ENCODE measurements at regions not wholly inside any gene's neighbourhood (a gene's known extent, or its start where the extent isn't known, plus 50 kb on each side); places are given as distances from the start of the nearest gene placed in this dataset.

DNA sequence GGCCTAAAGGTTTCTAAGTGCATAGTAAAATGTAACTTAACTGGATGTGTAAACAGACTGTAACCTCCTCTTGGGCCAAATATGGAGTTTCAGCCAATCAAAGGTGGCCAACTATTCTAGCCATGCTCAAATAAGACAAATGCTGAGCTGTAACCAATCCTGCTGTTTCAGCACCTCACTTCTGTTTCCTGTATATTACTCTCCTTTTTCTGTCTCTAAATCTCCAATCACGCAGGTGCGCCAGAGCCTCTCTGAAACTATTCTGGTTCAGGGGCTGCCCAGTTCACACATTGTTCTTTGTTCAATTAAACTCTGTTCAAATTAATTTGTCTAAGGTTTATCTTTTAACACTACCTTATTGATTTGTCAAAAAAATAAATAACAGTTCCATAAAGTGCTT is 532.7 kb upstream of the DCC start:
- no peak for DNase-seq (ENCODE audit: low read depth in 2 of 2, low spot score in 1 of 2)

DNA sequence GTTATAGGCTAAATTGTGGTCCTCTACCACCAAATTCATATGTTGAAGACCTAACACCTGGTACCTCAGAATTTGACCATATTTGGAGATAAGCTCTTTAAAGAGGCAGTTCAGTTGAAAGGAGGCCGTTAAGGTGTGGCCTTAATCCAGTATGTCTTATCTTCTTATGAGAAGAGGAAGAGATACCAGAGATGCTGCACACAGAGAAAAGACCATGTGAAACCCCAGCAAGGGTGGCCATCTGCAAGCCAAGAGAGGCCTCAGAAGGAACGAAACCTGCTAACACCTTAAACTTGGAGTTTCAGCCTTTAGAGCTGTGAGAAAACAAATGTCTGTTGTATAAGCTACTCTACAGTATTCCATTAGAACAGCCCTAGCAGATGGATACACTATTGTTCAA is 528.1 kb upstream of the DCC start:
- DNase-seq (ENCODE audit: low read depth in 2 of 2, low spot score in 1 of 2), result no peak

DNA sequence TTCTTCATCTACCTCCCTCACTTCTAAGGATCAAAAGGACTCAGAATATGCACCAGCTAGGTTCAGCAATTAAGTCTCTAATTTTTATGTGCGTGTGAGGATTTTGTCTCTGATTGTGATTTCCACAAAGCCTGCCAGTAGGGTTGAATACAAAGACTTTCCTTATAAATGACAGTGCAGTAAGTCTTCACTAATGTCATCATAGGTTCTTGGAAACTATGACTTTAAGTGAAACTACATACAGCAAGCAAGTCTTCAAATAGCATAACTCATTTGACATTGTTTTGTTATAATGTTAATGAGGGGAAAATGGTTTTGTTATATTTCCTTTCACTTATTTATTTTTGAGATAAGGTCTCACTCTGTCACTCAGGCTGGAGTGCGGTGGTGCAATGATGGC is 526.3 kb upstream of the DCC start:
- no peak for DNase-seq (ENCODE audit: low read depth in 2 of 2, low spot score in 1 of 2)

DNA sequence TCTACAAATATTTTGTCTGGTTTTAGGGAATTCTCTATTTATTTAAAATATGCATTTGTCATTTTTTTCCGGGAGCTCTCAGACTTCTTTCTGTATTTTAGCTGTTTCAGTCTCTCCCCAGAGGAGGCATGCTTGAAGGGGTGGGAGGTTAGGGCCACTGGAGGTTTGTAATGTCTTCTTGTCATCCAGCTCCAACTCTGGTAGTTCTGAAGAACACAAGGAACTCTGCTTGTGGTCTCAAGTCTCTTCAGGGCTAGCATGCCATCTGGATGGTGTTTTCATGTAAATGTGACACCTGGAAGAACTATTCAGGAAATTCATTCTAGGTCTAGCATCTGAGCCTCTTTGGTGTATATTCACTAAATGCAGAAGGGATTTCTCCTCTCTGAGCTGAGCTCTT is 518.4 kb upstream of the DCC start:
- no peak for DNase-seq (ENCODE audit: low read depth in 2 of 2, low spot score in 1 of 2)

DNA sequence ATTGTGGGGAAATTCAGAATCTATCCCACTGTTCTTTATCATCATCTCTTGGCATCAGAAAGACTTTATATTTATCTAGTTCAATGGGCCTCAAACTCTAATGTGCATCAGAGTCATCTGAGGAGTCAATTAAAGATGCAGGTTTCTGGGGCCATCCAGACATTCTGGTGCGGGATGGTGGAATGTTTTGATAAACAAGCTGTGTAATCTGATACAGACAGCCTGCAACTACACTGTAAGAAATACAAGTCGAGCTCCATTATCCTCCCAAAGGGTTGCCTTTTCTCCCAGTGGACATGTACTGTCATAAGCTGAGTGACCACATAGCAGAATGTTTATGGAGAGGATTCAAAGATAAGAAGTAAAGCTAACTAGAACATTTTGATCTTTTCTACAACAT is 515.3 kb upstream of the DCC start:
- no peak for DNase-seq (ENCODE audit: low read depth in 2 of 2, low spot score in 1 of 2)

DNA sequence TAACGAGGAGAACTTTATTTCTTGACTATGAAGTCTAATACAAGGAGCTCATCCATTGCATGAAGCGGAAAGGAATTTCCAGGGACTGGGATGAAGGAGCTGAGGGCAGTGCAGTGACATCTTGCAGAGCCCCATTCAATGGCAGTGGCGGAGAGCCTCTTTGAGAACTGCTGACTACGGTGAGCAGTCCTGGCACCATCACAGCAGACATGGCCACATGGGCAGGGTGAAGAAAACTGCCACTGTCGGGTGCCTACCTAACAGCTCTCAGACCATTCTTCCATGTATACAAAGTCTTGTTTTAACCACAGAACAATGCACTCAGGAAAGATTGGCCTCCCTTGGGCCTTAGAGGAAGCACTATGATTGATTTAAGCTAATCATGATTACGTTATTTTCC is 506.1 kb upstream of the DCC start:
- DNase-seq (ENCODE audit: low read depth in 2 of 2, low spot score in 1 of 2), result no peak

DNA sequence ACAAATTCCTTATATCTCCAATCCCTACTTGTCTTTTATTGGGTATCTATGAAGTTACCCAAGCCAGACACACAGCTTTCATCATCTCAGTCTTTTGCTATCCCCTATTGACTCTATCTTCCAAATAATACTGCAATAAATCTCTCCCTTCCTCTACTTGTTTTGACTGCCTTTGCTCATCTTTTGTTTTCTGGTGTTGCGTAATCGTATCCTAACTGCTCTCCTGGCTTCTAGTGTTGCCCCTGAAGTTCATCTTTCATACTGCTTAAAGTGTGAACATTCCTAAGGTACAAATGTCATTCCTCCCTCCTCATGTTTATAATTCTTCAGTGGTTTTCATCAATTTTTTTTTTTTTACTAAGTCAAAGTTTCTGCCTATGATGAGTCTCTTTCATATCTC is 491.3 kb upstream of the DCC start:
- DNase-seq (ENCODE audit: low read depth in 2 of 2, low spot score in 1 of 2), result no peak

DNA sequence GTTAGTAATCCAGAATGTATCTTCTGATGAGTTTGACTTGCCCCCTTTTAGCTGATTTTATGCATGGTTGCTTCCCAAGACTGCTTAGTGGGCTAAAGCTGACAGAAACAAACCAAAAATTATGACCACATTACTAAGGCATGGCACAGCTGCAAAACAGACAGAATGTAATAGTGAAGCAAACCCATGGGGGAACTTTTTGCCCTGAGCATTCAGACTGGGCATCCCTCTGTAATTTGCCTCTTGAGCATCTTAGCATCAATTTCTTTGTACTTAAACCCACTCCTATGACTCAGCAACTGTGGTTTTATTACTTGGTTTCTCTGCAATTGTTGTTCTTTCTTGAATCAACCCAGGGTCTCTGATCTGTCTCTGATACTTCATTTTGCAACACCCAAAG is 487.3 kb upstream of the DCC start:
- no peak for DNase-seq (ENCODE audit: low read depth in 2 of 2, low spot score in 1 of 2)

DNA sequence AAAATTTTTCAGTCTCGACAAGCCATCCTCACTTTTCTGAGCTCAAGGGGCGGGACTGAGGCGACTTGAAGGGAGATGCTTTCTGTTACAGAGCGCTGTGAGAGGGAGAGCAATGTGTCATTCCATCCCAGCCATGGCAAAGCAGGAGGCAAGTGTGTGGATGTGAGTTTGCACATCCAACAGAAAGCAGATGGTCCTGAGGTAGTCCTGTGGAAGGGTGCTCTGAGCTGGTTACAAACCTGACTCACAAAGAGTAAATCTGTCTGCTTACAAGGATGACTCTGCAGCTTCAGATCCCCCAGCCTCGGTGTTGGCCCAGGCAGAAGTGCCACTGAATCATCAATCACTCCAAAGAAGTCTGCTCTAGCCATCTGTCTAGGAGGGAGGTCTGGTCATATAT is 482.0 kb upstream of the DCC start:
- no peak for DNase-seq (ENCODE audit: low read depth in 2 of 2, low spot score in 1 of 2)

DNA sequence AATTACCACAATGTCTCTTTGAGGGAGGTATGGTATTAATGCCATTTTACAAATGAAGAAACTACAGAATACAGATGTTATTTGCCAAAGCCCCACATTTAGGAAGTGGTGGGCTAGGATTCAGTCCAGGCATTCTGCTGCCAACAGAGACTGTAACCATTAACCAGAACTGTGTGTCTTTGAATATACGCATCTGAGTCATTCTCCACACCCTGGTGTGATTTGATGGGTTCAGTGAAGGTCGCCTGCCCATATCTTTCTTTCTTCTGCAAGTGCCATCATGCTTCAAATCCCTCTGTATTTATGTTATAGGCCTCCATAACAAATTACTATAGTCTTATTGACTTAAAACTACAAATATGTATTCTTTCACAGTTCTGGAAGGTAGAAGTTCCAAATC is 479.0 kb upstream of the DCC start:
- DNase-seq (ENCODE audit: low read depth in 2 of 2, low spot score in 1 of 2), result no peak

DNA sequence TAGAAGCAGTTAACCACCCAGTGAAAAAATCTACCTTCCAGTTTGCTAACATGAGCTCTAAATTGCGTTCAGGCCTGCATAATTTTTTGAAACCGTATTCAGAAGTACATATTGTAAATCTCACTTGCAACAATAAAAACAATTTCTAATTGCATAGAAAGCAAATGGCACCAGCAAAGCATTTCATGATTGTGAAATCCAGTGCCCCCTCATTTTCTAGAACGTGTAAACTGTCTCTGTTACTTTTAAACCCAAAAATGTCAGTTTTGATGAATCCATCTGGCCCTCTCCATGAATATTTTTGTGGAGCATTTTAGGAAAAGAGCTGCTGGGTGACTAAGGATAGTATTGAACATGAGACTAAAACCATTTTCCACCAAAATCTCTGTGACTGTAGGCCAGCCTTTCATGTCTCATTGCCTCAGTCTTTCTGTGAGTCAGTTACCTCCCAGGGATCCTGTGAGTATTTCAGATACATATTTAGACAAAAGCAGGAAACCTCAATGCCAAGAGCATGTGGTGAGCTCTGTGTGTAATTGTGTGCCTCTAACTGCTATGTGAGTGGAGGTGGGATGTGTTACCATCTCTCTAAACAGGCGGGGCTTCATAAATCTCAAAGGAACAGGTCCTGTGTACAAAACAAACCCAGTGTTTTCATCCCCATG is 477.8 kb upstream of the DCC start:
- DNase-seq (ENCODE audit: low read depth in 2 of 2, low spot score in 1 of 2), result no peak

DNA sequence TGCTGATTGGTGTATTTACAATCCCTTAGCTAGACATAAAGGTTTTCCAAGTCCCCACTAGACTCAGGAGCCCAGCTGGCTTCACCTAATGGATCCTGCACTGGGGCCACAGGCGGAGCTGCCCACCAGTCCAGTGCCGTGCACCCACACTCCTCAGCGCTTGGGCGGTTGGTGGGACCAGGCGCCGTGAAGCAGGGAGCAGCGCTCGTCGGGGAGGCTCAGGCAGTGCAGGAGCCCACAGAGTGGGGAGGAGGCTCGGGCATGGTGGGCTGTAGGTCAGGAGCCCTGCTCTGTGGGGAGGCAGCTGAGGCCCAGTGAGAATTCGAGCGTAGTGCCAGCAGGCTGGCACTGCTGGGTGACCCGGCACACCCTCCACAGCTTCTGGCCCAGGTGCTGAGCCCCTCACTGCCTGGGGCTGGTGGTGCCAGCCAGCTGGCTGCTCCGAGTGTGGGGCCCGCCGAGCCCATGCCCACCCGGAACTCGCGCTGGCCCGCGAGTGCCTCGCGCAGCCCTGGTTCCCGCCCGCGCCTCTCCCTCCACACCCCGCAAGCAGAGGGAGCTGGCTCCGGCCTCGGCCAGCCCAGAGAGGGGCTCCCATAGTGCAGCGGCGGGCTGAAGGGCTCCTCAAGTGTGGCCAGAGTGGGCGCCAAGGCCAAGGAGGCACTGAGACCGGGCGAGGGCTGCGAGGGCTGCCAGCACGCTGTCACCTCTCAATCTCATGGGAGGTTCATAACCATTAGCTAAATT is 475.6 kb upstream of the DCC start:
- no peak for DNase-seq (ENCODE audit: low read depth in 2 of 2, low spot score in 1 of 2)

DNA sequence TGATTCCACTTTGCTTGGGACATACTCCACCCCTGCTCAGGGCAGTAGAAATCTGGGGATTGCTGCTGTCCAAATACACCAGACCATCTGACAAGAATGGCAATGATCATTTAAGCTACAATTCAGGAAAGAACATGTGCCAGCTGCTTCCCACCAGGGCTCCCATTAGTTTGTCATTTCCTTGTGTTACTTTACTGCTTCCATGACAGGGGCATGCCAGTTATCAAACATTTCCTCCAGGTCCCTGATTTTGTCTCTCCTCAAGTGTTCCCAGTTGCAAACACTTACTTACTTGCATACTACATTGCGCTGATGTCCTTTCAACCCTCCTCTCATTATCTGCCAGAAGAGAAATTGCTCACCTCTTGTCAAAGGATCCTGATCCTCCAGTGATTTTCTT is 474.5 kb upstream of the DCC start:
- no peak for DNase-seq (ENCODE audit: low read depth in 2 of 2, low spot score in 1 of 2)

DNA sequence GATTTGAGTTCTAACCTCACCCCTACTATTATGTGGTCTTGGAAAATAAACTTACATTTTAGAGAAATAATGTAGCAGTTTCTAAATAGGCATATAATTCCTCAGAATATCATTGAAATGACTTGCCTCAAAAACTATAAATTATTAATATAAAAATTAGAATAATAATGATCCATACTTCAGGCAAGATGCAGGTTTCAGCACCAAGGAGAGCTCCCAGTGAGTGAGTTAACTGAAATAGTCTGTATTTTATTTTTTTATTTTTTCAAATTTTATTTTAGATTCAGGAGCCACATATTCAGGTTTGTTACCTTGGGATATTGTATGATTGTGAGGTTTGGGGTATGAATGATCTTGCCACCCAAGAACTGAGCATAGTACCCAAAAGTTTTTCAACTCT is 472.2 kb upstream of the DCC start:
- no peak for DNase-seq (ENCODE audit: low read depth in 2 of 2, low spot score in 1 of 2)

DNA sequence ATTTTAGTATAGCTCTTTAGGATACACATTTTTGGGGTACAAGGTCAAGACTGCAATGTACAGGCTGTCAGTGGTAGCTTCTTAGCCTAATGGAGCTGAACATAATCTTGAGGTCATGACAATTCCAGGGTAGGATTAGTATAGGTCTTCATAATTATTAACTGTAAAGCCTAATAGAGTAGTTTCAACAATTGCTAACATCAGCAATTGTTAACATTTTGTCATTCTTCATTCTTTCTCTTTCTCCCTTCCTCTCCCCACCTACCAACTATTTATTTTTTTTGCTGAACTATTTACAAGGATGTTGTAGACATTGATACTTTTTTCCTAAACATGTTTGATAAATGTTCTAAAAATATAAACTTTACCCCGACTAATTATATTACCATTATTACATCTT is 461.3 kb upstream of the DCC start:
- DNase-seq (ENCODE audit: low read depth in 2 of 2, low spot score in 1 of 2), result no peak

DNA sequence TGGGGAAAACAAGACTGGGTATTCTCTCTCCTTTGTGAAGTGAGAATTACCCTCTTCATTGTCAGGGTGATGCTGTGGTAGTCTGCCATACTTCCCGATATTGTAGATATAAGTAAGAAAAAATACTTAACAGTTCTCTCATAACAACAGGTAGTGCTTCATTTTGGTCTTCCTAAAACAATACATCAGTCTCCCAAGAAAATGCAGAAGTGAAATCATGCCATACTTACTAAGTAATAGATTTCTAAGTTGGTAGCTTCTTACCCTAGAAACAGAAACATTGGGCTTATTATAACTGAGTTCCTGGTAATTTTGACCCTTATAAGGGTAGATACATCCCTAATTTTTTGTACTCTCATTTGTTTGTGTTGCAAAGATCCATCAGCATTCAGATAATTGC is 460.7 kb upstream of the DCC start:
- DNase-seq (ENCODE audit: low read depth in 2 of 2, low spot score in 1 of 2), result no peak

DNA sequence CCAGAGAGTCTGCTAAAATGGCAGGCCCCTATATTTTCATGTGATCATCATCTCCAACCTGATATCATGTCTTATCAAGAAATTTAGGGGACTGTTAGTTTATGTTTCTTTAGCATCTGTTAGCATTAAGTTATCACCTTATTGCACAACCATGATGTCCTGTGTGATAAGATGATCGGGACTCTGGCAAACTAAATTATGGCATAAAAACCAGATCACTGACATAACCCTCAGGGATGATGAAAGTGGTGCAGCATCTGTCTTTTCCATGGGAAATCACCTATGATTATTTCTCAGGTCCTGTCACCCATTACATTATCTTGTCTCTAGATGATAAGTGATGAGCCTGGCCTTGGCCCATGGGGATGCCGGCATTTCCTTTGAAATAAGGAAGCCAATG is 458.6 kb upstream of the DCC start:
- DNase-seq (ENCODE audit: low read depth in 2 of 2, low spot score in 1 of 2), result no peak

DNA sequence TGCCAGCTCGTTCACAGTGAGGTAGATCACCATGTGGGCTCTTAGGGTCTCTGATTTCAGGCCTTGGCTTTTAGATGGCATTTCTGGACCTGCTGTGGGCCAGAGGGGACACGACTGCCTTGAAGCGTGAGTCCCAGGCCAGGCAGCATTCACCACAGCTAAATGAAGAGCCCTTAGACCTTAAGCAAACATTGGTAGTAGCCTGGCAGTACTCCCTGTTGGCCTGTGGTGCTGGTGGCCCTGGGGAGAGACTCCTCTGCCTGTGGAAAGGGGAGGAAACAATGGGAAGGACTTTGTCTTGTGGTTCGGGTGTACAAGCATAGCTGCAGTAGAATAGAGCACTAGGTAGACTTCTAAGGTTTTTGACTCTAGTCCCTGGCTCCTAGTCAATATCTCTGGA is 456.0 kb upstream of the DCC start:
- DNase-seq (ENCODE audit: low read depth in 2 of 2, low spot score in 1 of 2), result no peak

DNA sequence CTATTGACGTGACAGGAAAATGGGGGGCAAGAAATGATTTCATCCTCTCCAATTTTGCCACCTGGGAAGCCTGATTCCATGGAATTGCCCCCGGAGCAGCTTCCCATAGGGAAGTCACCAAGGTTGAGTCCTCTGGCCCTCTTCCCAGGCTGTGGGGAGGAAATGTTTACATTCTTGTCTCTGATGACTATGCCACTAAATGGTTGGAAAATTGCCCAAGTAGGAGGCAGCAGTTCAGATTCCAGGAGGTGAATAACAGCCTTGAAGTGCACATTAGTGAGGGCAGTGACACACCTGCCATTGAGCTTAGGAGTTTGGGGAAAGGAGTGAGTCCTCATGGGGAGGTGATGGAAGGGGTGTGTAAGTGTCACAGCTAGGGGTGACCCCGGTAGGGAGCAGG is 449.2 kb upstream of the DCC start:
- no peak for DNase-seq (ENCODE audit: low read depth in 2 of 2, low spot score in 1 of 2)

DNA sequence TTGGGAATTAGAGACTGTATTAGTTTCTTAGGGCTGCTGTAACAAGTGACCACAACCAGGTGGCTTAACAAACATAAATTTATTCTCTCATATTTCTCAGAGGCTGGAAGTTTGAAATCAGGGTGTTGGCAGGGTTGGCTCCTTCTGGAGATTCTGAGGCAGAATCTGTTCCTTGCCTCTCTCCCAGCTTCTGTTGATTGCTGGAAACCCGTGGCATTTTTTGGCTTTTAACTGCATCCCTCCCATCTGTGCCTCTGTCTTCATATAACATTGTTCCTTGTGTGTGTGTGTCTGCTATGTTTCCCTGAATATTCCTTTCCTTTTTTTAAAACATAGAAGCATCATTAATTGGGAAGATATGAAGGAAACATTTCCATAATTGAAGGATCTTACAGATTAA is 448.1 kb upstream of the DCC start:
- DNase-seq (ENCODE audit: low read depth in 2 of 2, low spot score in 1 of 2), result no peak

DNA sequence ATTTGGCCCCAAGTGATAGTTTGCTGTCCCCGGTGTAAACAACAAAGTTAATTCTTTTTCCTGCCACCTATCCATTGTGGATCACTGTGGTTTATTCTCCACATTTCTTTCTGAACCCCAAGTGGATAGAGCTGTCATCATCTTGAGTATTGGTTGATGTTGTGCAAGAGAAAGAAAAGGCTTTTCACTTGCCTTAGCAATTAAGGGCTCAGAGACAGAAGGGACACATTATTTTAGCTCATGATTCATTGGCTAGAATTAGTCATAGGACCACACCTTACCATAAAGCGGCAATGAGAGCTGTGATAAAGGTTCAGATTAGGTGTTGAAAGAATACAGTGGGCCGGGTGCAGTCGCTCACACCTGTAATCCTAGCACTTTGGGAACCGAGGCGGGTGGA is 442.1 kb upstream of the DCC start:
- DNase-seq (ENCODE audit: low read depth in 2 of 2, low spot score in 1 of 2), result no peak

DNA sequence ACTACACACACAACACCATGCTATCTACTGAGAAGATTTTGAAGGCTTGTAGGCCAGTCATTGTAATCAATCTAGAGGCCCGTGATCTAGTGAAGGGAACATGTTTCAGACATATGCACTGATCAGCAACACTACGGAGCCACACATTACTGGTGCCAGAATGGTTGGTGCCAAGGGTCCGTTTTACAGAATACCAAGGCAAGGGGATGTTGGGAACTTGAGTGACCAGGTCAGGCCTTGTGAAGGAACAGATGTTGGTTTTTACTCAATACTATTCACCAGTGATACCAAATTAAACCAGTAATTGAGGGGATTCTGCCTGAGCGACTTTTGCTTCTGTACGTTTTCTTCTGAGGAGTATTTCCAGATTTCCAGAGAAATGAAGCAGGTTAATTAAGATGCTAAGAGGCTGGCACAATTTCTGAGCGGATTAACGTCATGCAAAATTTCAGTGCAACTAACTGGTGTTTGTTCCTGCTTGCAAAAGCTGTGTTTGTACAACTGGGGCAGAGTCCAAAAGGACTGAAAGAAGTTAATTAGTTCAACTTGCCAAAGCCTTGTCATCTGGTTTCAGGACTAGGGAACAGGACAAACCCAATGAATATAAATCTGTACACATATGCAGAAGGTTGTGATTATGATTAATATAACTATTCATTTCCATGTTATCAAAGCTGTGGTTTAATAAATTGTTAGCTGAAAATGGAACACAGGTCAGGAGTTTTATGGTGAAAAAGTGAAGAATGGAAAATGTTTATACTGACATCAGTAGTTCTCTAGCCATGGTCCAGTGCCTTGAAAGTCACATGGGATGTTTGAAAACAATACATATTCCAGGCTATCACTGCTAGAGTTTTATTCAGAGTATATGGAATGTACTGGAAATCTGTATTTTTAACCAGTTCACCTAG is 432.1 kb upstream of the DCC start:
- no peak for DNase-seq (ENCODE audit: low read depth in 2 of 2, low spot score in 1 of 2)

All from stimulated activated CD8-positive, alpha-beta memory T cell treated with anti-CD3 and anti-CD28 coated beads, Interleukin-4, amount 100 ng/mL, for 1 hour (primary cell).